GM12891 (cell line): ENCODE measurements at regions not wholly inside any gene's neighbourhood (a gene's known extent, or its start where the extent isn't known, plus 50 kb on each side); places are given as distances from the start of the nearest gene placed in this dataset.

ENCODE experiments used
- DNase-seq: peaks from one replicate; pipeline ENCODE4 v3.0.0; 2011; ENCODE audit warnings: low spot score; ENCODE audit not compliant: insufficient read length
- FAIRE-seq: peaks from 2 replicates; lab custom pipeline; 2011; peaks lifted over from hg19 to GRCh38; lab: Jason Lieb, UNC
- PAX5 ChIP-seq: IDR thresholded peaks from 2 replicates; pipeline ENCODE4 v1.6.1; 2011; ENCODE audit warnings: low read length, moderate library complexity, mild to moderate bottlenecking; ENCODE audit not compliant: insufficient read depth, severe bottlenecking
- POLR2A ChIP-seq: IDR thresholded peaks from 2 replicates; pipeline ENCODE4 v1.6.1; 2011; ENCODE audit warnings: low read depth, low read length, control low read depth
- POLR2AphosphoS5 ChIP-seq: IDR thresholded peaks from 2 replicates; pipeline ENCODE4 v1.6.1; 2011; ENCODE audit warnings: low read depth, low read length, control low read depth
- POU2F2 ChIP-seq: IDR thresholded peaks from 2 replicates; pipeline ENCODE4 v1.6.1; 2011; ENCODE audit warnings: low read depth, mild to moderate bottlenecking, control low read depth, low read length, moderate library complexity
- SPI1 ChIP-seq: IDR thresholded peaks from 2 replicates; pipeline ENCODE4 v1.6.1; 2011; ENCODE audit warnings: low read depth, low read length, control low read depth
- TAF1 ChIP-seq: IDR thresholded peaks from 2 replicates; pipeline ENCODE4 v1.6.1; 2011; ENCODE audit warnings: low read depth, low read length, control low read depth

DNA sequence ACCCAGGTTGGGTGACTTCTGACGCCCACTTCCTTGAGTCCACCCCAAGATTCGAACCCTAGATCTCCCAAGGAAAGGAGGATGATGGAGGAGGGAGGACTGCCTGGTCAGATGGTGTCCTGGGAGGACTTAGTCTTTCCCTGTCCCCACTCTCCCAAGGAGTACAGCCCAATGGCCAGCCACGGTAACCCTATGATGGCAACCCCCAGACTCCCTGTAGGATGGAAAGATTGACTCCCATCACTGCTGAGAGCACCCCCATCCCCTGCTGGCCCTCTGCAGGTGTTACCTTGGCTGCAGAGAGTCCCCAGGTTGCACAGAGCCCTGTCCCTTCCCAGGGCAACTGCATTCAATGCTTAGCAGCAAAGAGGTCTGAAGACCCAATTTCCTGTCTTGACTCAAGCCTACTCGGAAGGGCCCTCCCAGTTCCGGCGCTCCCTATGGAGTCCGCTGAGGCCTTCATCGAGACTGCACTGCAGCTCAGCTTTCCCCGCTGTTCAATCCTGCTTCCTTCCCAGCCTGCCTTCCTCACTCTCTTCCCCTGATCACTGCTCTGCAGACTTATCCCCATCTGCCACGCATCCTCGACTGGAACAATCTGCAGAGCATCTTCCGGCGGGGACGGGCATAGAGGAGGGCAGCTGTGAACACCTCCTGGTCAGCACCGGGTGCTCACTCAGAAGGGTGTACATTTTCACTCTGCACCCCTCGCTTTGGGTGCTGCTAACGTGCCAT lies 50.8 kb upstream of the OCM2 start:
- FAIRE-seq (no peak), DNase-seq (no peak)
- TF ChIP-seq POU2F2 (no peak), SPI1 (no peak), POLR2A (no peak), POLR2AphosphoS5 (no peak), PAX5 (no peak), TAF1 (no peak)

DNA sequence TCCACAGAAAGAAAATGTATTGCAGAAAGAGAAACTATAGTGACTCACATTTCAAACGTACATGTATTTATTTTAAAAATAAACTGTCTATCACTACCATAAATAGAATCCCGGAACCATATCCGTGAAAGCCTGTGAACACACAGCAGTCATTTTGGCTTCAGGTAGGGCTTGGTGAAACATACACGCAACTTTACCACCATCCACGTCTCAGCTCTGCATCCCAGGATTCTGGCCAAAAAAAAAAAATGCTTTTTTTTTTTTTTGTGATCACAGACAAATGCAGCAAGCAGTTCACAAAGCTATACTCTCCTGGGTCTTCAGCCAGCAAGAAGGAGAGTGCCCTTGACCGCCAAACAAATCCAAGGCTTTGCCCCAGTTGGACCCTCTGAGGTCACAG lies 56.8 kb upstream of the OCM2 start:
- DNase-seq (no peak), FAIRE-seq (no peak)
- TF ChIP-seq SPI1 (no peak), POU2F2 (no peak), TAF1 (no peak), PAX5 (no peak), POLR2A (no peak), POLR2AphosphoS5 (no peak)

DNA sequence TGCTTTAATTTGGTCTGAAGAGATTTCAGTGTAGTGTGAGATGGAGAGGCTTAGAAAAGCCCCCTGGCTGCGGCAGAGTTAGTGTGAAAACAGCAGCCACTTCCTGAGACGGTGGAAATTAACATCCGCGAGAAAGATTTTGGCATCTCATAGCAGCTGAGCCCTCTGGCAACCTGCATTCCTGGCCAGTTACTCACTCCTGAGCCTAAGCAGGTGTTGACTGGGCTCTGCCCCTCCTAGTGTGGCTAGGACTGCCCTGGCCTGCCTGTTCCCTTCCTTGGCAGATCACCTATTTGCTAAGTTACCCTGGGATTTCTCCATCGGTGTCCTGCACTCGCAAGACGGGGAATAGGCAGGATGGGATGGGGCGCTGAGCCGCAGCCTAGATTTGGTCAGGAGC lies 57.6 kb upstream of the LMTK2 start:
- no peak for FAIRE-seq
- no peak for DNase-seq

DNA sequence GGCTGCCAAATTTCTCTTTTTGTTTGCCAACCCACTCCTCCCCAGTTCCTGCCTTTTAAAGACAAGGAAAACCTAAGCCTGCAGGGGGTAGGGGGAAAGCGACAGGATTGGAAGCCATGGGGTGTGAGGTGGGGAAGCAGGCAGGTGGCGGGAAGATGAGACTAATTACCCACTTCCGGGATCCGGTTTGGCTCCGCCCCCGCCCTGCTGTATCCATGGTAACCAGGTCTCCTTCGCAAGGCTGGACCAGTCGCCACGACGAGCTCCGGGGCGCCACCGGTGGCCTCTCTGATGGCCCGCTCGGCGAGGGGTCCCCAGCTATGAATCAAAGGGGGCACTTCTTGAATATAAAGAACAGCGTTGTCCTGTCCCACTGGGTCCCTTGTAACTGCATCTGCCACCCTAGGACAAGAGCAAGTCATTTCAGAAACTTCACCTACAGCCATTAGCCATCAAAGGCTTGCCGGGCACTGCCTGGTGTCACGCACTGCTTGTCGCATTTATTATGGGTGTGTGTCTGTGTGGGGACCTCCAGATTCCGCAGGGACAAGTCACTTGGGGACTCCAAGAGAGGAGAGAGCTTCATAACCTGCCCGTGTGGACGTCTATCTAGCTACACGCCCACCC lies 55.4 kb upstream of the LMTK2 start:
- FAIRE-seq (no peak), DNase-seq (peak; percentile 20)
- no peak for TF ChIP-seq POU2F2
- TF ChIP-seq SPI1 = no peak
- TF ChIP-seq TAF1 = no peak
- no peak for TF ChIP-seq POLR2A
- TF ChIP-seq POLR2AphosphoS5 = no peak
- no peak for TF ChIP-seq PAX5

More for the DNA sequence above, 57.6 kb upstream of the LMTK2 start:
- TF ChIP-seq POU2F2 = no peak
- no peak for TF ChIP-seq POLR2AphosphoS5
- TF ChIP-seq PAX5 = no peak
- TF ChIP-seq POLR2A = no peak
- TF ChIP-seq TAF1 = no peak

DNA sequence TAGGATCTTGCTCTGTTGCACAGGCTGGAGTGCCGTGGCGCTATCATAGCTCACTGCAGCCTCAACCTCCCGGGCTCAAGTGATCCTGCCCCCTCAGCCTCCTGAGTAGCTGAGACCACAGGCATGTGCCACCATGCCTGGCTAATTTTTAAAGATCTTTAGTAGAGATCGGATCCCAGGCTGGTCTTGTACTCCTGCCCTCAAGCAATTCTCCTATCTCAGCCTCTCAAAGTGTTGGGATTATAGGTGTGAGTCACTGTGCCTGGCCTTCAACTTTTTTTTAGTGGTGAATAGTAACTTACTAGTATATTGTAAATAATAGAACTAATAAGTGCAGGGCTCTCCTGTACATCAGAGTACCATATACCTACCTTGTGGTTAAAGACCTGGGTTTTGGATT lies 52.1 kb upstream of the LMTK2 start:
- DNase-seq (no peak), FAIRE-seq (no peak)
- TF ChIP-seq POLR2AphosphoS5 = no peak
- TF ChIP-seq PAX5 = no peak
- no peak for TF ChIP-seq POU2F2
- TF ChIP-seq SPI1 = no peak
- TF ChIP-seq POLR2A = no peak
- no peak for TF ChIP-seq TAF1

DNA sequence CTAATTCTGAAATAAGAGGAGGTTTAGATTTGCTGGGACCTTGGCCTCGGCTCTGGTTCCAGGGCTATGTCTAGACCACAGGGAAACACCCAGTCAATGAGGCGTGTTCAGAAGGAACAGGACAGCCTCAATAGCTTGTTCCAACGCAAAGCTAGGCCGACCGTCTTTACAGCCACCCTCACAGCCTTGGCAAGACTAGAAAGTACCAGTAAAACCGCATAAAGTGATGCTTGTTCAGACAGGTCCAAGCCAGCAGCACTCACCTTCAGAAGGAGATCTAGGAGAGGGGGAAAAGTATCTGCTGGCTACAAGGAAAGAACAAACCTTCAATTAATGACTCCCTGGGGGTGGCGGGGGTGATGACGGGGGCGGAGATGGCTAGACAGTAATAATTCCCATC lies 50.1 kb upstream of the LMTK2 start:
- FAIRE-seq (no peak), DNase-seq (no peak)

More for the DNA sequence above, 50.1 kb upstream of the LMTK2 start:
- TF ChIP-seq SPI1 (no peak), POU2F2 (no peak), POLR2AphosphoS5 (no peak), TAF1 (no peak), PAX5 (no peak), POLR2A (no peak)
